Endodermal cell (in vitro differentiated cells): ENCODE measurements at regions not wholly inside any gene's neighbourhood (a gene's known extent, or its start where the extent isn't known, plus 50 kb on each side); places are given as distances from the start of the nearest gene placed in this dataset.

ENCODE experiments used
- DNase-seq: peaks from one replicate; pipeline ENCODE4 v3.0.0-alpha.2; 2017
- H3K27ac ChIP-seq: 2 replicates; pipeline ENCODE4 v1.5.1; 2013; ENCODE audit warnings: mild to moderate bottlenecking, low read depth, low read length, moderate library complexity
- H3K27me3 ChIP-seq: 2 replicates; pipeline ENCODE4 v1.6.1; 2013; ENCODE audit warnings: mild to moderate bottlenecking, low read length, moderate library complexity; ENCODE audit not compliant: insufficient read depth, control insufficient read depth, poor library complexity, severe bottlenecking
- H3K36me3 ChIP-seq: 2 replicates; pipeline ENCODE4 v1.7.0; 2013; ENCODE audit warnings: mild to moderate bottlenecking, low read length, moderate library complexity; ENCODE audit not compliant: control insufficient read depth, insufficient read depth
- H3K4me1 ChIP-seq: one replicate; pipeline ENCODE4 v1.7.0; 2013; ENCODE audit warnings: low read length; ENCODE audit not compliant: control insufficient read depth, insufficient read depth
- H3K4me3 ChIP-seq: 2 replicates; pipeline ENCODE4 v1.5.1; 2013; ENCODE audit warnings: mild to moderate bottlenecking, low read length, moderate library complexity
- H3K9ac ChIP-seq: 2 replicates; pipeline ENCODE4 v1.6.1; 2013; ENCODE audit warnings: mild to moderate bottlenecking, low read length, moderate library complexity; ENCODE audit not compliant: poor library complexity, severe bottlenecking; ENCODE audit errors: extremely low read depth
- H3K9me3 ChIP-seq: 2 replicates; pipeline ENCODE4 v1.6.1; 2013; ENCODE audit warnings: mild to moderate bottlenecking, low read length, moderate library complexity; ENCODE audit not compliant: control insufficient read depth
- H3K27ac Mint-ChIP-seq: 2 replicates; pipeline ENCODE4 v1.8.0; 2020; ENCODE audit warnings: mixed read lengths
- H3K27me3 Mint-ChIP-seq: 2 replicates; pipeline ENCODE4 v1.8.0; 2021; ENCODE audit warnings: mild to moderate bottlenecking, mixed read lengths; ENCODE audit not compliant: insufficient read depth
- H3K36me3 Mint-ChIP-seq: 2 replicates; pipeline ENCODE4 v1.8.0; 2020; ENCODE audit warnings: low read depth, mixed read lengths
- H3K4me1 Mint-ChIP-seq: 2 replicates; pipeline ENCODE4 v1.8.0; 2020; ENCODE audit warnings: mixed read lengths
- H3K4me3 Mint-ChIP-seq: 2 replicates; pipeline ENCODE4 v1.8.0; 2020; ENCODE audit warnings: mild to moderate bottlenecking, moderate library complexity, mixed read lengths
- H3K9me3 Mint-ChIP-seq: 2 replicates; pipeline ENCODE4 v1.8.0; 2020; ENCODE audit warnings: mild to moderate bottlenecking, mixed read lengths
- WGBS, 2 experiments: methylation state at CpG; one replicate each; pipeline versions ENCODE4 v1.1.5 to v1.1.7; 2013; ENCODE audit warnings: missing lambda C conversion rate in 2 of 2, mixed read lengths in 1 of 2; ENCODE audit not compliant: insufficient coverage in 1 of 2, insufficient read length in 1 of 2; 5-methylcytosine and 5-hydroxymethylcytosine counted together
- TF ChIP-seq, protein P1 (sequence below): fragments of 200-600 bp; sonication (generic); conservative IDR thresholded peaks from 2 replicates; pipeline ENCODE4 v1.5.0; 2021; ENCODE audit warnings: antibody characterized with exemption, mild to moderate bottlenecking

- Mint-ChIP-seq H3K36me3 (no peaks in the 10 kb centered on the region), H3K27ac (no peak overlapping the region), H3K27me3 (no peaks in the 10 kb centered on the region), H3K4me3 (no peak overlapping the region), H3K9me3 (no peaks in the 10 kb centered on the region), H3K4me1 (no peaks in the 10 kb centered on the region)
- TF ChIP-seq, protein P1, sequence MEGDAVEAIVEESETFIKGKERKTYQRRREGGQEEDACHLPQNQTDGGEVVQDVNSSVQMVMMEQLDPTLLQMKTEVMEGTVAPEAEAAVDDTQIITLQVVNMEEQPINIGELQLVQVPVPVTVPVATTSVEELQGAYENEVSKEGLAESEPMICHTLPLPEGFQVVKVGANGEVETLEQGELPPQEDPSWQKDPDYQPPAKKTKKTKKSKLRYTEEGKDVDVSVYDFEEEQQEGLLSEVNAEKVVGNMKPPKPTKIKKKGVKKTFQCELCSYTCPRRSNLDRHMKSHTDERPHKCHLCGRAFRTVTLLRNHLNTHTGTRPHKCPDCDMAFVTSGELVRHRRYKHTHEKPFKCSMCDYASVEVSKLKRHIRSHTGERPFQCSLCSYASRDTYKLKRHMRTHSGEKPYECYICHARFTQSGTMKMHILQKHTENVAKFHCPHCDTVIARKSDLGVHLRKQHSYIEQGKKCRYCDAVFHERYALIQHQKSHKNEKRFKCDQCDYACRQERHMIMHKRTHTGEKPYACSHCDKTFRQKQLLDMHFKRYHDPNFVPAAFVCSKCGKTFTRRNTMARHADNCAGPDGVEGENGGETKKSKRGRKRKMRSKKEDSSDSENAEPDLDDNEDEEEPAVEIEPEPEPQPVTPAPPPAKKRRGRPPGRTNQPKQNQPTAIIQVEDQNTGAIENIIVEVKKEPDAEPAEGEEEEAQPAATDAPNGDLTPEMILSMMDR: no peak
- no peaks in the 10 kb centered on the region for H3K4me1 ChIP-seq
- no peaks in the 10 kb centered on the region for H3K27me3 ChIP-seq
- no peaks in the 10 kb centered on the region for H3K36me3 ChIP-seq
- H3K4me3 ChIP-seq: no peak overlapping the region
- DNase-seq: no peak
- H3K9me3 ChIP-seq: no peaks in the 10 kb centered on the region
- H3K9ac ChIP-seq: no peak overlapping the region
- no peak overlapping the region for H3K27ac ChIP-seq
These were observed 183.6 kb upstream of the ZNF385D start for GRCh38 chr3:21934591-21934990.

DNA sequence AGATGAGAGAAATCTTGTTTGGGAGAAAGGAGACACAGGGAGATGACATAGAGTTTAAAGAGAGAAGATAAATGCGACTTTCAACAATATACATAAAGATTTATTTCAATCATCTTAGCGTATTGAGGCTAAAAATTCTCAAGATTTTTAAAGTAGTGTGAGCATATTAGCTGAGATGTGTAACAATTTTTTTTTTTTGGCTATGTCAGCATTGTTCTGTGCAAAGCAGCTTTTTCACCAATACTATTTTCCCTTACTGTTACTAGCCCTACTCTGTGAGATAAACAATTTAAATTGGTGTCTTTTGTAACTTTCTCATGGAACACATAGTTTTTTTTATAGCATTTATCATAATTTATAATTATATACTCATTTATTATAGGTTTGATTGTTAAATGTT, 185.2 kb upstream of the ZNF385D start:
- H3K4me3 Mint-ChIP-seq: no peak overlapping the region
- Histone ChIP-seq H3K9me3 (no peaks in the 10 kb centered on the region), H3K36me3 (no peaks in the 10 kb centered on the region), H3K27ac (no peak overlapping the region), H3K4me1 (no peaks in the 10 kb centered on the region), H3K4me3 (no peak overlapping the region), H3K27me3 (no peaks in the 10 kb centered on the region), H3K9ac (no peak overlapping the region)
- no peak overlapping the region for H3K27ac Mint-ChIP-seq
- no peaks in the 10 kb centered on the region for H3K36me3 Mint-ChIP-seq
- H3K27me3 Mint-ChIP-seq: no peaks in the 10 kb centered on the region
- WGBS, 2 experiments: 85% methylated on average over 2 of the region's 2 CpGs; no CpG with 5 or more reads in 1 of the 2 experiments
- no peak for DNase-seq
- H3K4me1 Mint-ChIP-seq: no peaks in the 10 kb centered on the region
- H3K9me3 Mint-ChIP-seq: no peaks in the 10 kb centered on the region
- TF ChIP-seq, protein P1: no peak

- no peaks in the 10 kb centered on the region for H3K27me3 Mint-ChIP-seq
- TF ChIP-seq, protein P1: no peak
- no peaks in the 10 kb centered on the region for H3K27me3 ChIP-seq
- no peaks in the 10 kb centered on the region for H3K9me3 Mint-ChIP-seq
- H3K9me3 ChIP-seq: no peaks in the 10 kb centered on the region
- H3K4me3 Mint-ChIP-seq: no peak overlapping the region
- H3K36me3 Mint-ChIP-seq: no peaks in the 10 kb centered on the region
- WGBS, 2 experiments: 94 to 100% methylated on average over 4 to 5 of the region's 5 CpGs
- no peaks in the 10 kb centered on the region for H3K4me1 Mint-ChIP-seq
- no peak overlapping the region for H3K27ac Mint-ChIP-seq
- H3K9ac ChIP-seq: no peak overlapping the region
- no peaks in the 10 kb centered on the region for H3K36me3 ChIP-seq
- H3K4me3 ChIP-seq: no peak overlapping the region
- no peaks in the 10 kb centered on the region for H3K4me1 ChIP-seq
- H3K27ac ChIP-seq: no peak overlapping the region
- DNase-seq: no peak
These were observed 187.3 kb upstream of the ZNF385D start for GRCh38 chr3:21938267-21938681.
